Suppressor macrophage treated with lipopolysaccharide for 1 hour (primary cell): ENCODE measurements at regions not wholly inside any gene's neighbourhood (a gene's known extent, or its start where the extent isn't known, plus 50 kb on each side); places are given as distances from the start of the nearest gene placed in this dataset.

Experiments
- DNase-seq, 3 donors: peaks; one replicate each; pipeline ENCODE4 v3.0.0-alpha.2; 2020 to 2022

DNA sequence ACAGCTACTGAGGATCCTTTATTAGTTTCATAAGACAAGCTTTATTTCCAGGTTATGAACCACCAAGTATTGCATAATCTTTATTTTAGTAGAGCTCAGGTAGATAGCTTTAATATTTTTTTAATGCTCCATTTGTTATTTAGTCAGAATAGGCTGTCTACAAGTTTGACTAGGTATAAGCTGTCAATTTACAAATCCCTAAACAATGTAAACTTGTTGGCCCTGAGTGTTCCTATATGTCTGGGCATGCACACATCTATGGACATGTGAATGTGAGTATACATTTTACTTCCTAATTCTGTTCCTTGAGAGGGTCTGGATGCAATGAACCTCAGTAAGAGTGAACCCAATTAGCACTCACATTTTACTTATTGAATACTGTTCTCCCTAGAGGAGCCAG lies 722.2 kb upstream of the PTPRD start:
- DNase-seq, result no peak

GRCh38 chr9:11338130-11338529 lies 725.3 kb upstream of the PTPRD start:
- DNase-seq, result peak in 1 of 3 donors; percentile 13

DNA sequence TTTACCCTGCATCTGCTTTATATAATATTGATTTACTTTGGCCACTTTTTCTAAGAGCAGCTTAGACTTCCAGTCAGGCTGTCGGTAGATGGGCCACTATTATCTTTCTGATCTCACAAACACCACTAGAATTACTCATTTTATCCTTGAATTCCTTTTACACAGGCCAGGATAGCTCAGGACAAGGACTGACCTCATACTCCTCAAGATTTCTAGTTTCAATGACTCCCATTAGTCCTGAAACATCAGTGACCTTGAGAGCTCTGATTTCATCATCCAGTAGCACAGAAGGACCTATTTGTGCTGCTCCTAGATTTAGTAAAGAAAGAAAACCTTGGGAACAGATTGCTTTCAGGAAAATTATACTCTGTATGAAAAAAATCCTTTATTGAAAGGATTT lies 727.9 kb upstream of the PTPRD start:
- no peak for DNase-seq

DNA sequence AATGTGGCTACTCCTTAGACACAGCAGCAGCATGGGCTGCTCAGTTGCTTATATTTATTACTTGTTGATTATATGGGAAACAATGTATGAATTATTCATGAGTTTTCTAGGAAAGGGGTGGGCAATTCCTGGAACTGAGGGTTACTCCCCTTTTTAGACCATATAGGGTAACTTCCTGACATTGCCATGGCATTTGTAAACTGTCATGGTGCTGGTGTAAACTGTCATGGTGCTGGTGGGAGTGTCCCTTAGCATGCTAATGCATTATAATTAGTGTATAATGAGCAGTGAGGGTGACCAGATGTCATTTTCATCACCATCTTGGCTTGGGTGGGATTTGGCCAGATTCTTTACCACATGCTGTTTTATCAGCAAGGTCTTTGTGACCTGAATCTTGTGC lies 734.6 kb upstream of the PTPRD start:
- DNase-seq, result no peak

GRCh38 chr9:11348366-11348765 lies 735.6 kb upstream of the PTPRD start:
- DNase-seq, result no peak

GRCh38 chr9:11349187-11349586 lies 736.4 kb upstream of the PTPRD start:
- no peak for DNase-seq

DNA sequence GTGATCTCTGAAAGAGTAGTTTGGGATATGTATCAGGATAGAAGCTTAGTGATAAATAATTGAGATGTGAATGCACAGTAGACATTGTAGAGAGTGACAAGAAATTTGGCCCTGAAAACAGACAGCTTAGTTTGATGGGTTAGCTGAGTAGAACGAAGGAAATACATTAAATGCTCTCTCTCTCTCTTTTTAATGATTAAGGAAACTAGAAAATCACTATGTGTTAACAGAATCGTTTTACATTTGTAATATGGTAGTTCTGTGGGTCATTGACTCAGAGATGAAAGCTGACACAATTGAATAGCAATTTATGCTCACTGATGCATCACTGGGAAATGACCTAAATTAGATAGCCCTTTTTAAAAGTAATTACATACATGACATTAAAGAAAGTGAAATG lies 739.8 kb upstream of the PTPRD start:
- no peak for DNase-seq

DNA sequence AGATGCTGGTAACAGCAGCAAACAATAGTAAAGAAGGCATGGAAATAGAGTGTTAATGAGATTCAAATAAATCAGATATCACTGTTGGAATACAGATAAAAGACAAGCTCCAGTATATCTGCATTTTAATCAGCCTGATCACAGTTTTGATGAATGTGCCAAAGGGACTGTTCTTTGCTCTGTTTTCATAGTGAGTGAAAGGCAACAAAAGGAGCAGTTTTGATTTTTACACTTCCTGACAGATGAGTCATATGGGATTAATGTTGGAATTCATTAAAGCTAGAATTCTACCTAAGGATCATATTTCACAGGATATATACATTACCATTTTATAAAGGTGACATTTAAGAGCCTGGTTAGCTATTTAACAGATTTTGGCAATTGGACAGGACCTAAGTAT lies 743.3 kb upstream of the PTPRD start:
- DNase-seq, result no peak

DNA sequence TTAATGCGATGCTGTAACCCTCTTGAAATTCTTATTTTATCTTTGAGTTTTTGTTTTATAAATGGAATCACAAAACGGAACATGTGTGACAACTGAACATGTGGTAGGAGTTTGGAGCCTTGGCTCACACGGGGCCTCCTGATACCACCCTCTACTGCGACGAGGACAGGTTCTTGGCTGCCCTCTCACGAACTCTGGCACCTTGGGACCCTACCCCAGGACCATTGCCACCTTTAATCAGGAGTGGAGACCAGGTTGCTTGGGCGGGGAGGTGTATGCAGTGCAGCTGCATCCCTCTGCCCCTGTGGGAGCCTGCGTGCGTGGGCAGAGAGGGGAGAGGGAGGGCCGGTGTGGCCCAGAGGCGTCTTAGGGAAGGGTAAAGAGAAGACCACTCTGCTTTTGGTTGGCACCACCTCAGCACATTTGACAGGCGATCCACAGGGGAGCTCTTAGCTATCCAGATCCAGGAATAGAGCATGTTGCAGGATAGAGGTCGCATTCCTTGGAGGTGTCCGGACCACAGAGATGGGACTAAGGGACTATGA lies 753.9 kb upstream of the PTPRD start:
- no peak for DNase-seq

DNA sequence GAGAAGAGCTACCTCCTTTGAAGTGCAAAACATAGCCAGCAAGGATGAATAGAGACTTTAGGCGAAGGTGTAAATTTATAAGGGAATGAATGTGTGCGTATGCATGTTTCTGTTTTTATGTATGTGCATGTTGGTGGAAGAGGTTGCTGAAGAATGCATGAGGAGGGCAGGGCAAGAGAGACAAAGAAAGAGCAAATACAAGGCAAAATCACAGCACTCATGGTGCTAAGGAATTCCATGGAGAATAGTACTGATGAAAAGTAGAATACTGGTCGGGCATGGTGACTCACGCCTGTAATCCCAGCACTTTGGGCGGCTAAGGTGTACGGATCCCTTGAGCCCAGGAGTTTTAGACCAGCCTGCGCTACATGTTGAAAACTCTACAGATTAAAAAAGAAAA lies 762.1 kb upstream of the PTPRD start:
- no peak for DNase-seq

DNA sequence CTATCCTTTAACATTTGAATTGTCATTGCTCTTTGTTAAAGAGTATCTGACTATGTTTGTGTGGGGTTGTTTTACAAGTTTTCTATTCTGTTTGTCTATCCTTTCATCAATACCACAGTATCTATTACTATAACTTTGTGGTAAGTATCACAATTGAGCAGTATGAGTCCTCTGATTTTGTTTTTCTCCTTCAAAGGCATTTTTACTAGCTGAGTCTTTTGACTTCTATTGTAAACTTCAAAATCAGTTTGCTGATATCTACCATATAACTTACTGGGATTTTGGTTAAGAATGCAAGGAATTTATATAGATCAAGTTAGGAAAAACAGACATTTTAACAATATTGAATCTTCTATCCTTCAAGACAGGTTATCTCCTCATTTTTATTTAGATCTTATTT lies 789.8 kb upstream of the PTPRD start:
- no peak for DNase-seq

DNA sequence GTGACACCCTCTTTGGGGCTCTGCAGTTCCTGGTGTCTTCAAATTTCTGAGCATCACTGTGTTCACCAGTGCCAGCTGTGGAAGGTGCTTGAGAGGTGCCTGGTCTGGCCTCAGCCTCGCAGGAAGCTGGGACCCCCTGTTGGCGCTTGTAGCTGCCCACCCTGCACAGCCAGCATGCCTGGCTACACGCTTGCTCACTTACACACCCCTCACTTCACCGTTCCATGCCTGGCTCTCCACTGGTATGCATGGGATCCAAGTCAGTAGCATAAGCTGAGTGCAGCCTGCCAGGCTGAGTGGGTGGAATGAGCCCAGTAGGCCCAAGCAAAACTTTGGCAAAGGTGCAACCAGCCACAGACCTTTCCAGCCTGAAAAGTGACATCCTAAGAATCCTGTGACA lies 801.4 kb upstream of the PTPRD start:
- no peak for DNase-seq

DNA sequence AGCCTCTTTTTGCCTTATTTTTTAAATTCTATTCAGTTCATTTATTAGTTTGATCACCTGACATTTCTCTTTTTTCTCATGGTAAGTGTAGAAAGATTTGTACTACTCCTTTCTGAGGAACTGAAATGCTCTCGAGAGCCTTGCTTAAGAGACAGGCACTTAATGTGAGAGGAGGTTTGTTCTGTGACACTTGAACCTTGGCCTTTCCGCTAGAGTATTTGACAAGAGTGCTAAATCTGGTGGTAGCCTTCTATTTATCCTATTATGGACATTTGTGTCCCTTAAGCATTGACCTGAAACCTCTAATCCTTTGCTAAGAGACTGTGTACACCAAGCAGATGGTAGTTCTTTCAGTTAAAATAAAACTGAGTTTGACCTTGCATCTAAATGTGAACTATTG lies 805.0 kb upstream of the PTPRD start:
- DNase-seq, result no peak

- no peak for DNase-seq
These were observed 818.7 kb upstream of the PTPRD start for GRCh38 chr9:11431490-11431889.

DNA sequence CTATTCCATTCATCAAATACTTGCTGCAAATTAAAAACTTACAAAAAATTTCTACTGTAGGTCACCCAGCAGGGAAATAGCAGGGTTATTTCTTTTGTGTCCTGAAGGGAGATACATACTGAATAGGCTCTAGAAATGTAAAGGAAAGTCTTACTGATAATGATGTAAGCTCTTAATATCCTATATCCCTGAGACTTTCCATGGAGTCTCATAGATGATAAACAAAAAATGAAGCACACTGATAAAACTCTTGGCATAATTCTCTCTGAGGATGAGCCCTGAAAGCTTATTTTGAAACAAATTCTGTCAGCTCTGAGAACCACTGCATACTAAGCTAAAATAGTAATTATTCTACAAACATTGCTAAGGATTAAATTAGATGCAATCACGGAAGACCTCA lies 819.6 kb upstream of the PTPRD start:
- no peak for DNase-seq

DNA sequence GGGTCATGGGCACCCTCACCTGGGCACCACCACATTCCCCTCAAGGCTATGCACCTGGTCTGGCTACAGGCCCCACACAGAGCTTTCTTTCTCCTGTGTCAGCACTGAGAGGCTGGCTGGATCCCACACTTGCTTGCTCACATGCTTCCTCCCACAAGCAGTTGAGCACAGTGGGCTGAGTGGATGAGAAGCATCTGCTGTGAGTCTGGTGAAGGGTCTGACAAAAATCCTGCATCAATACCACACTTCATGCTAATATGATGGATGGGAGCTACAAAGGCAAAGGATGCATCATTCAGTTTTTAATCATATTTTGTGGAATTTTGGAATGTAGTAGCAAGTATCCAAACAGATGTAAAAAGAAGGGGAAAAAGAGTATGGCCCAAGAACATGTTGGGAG lies 830.8 kb upstream of the PTPRD start:
- DNase-seq, result no peak

DNA sequence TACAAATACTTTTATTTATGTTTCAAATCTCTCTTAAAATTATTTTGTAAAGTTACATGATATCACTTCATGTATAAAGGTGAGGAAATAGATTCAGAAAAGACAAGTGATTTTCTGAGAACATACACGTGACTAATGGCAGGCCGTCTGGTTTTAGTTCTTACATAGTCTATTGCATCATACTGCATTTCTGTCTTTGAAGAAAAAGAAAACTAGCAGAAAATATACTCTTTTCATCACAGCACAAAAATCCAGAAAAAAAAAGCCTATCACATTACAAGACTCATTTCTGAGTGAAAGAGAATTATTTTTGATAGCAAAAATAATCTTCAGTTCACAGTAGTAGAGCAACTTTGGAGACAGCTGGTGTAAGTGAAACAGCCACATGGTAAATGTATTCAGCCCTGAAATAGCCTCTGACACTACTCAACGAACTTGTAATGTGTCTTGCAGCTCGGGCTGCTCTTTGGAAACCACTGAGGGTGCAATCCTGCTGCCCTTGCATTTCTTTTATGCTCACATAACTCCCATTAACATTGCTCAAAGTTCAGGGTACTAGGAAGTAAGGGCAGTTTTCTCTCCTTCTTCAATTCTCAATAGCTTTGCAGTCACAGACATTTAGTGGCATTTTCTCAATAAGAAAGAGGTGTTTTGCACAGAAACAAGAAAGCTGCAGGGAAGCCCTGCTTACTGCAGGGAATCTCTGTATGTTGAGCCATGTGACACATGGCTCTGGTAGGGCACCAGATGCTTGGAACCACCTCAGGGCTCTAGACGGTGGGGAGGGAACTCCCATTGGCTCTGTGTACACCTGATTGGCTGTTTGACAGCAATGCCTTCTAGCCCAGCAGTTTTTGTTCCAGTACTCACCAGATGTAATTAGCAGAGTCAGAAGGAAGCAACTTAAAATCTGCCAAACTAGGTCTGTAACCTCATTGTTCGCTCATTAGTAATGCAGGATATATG lies 845.3 kb upstream of the PTPRD start:
- DNase-seq, result no peak

GRCh38 chr9:11469745-11470144 lies 856.9 kb upstream of the PTPRD start:
- DNase-seq, result no peak

DNA sequence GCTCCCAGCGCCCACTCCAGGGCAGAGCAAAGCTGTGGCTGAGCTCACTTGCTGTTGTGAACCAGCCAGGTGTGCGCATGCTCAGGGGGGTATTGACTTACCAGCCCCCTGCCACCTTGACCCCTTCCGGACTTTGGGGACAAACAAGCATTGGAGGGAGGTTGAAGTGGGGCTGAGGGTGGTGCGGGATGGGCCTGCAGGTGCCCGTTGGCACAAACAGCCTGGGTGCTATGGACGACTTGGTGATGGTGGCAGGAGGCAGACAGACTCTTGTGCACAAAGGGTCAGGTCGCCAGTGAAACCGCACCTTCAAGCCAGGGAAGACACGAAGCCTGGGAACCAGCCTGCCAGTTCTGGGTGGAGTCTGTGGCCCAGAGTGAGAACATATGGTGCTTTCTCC lies 858.5 kb upstream of the PTPRD start:
- DNase-seq, result no peak

DNA sequence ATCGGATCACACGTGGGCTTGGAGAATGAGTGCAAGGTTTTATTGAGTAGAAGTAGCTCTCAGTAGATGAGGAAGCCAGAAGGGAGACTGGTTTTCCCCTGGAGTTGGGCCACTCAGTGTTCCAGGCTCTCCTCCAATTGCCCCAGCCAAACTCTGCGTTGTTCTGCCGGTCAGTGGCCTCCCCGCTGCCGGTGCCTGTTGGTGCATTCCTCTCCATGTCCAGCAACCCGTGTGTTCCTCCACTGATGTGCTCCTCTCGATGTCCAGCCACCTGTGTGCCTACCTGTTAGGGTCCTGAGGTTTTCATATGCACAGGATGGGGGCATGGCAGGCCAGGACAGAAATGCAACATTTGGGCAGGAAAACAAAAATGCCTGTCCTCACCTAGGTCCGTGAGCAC lies 888.0 kb upstream of the PTPRD start:
- DNase-seq, result no peak

DNA sequence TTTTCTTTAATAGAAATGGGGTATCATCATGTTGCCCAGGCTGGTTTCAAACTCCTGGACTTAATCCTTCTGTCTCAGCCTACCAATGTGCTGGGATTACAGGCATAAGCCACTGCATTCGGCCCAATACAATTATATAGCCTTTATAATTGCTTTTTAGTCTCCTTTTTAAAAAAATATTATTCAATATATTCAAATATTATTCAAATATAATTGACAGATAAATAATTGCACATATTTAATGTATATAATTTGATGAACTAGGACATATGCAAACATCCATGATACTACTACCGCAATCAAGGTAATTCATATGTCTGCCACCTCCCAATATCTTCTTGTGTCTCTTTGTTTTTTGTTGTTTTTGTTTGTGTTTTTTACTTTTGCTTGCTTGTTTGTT lies 894.2 kb upstream of the PTPRD start:
- DNase-seq, result no peak

GRCh38 chr9:11537566-11537965 lies 924.8 kb upstream of the PTPRD start:
- DNase-seq, result no peak

- no peak for DNase-seq
These were observed 930.0 kb upstream of the PTPRD start for GRCh38 chr9:11542781-11543180.

DNA sequence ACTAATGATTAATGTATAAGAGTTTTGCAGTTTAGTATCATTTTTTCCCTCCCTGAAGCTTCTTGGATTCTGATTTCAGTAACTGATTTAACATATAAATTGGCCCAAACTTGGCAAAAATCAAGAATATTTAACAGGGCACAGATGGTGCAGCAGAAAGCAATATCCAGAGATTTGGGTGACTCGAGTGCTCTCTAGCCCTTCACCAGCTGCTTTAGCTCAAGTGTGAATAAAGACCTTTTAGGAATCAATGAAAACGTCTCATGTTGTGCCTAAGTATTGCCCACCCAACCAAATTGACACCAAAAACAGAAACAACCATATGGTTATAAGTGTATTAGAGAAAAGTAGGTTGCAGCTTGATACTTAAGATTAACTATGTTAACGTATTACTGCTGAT lies 933.4 kb upstream of the PTPRD start:
- no peak for DNase-seq

- no peak for DNase-seq
These were observed 936.6 kb upstream of the PTPRD start for GRCh38 chr9:11549311-11549794.
